HG02973 (cell line): ENCODE measurements at regions not wholly inside any gene's neighbourhood (a gene's known extent, or its start where the extent isn't known, plus 50 kb on each side); places are given as distances from the start of the nearest gene placed in this dataset.
A peak's percentile ranks its signal among the peaks of the same experiment; 100 is the strongest.

Source experiments
- ATAC-seq: cut with Tn5 transposase; IDR thresholded peaks from one replicate; pipeline ENCODE4 v1.9.1; 2021; ENCODE audit warnings: moderate library complexity; ENCODE audit not compliant: unreplicated experiment

GRCh38 chr2:143968360-143968759 is 551.6 kb downstream of the ZEB2 start:
- no peak for ATAC-seq

GRCh38 chr2:143965493-143966164 is 554.3 kb downstream of the ZEB2 start:
- ATAC-seq, result no peak

GRCh38 chr2:143964891-143965290 is 555.0 kb downstream of the ZEB2 start:
- no peak for ATAC-seq

GRCh38 chr2:143960177-143960576 is 559.7 kb downstream of the ZEB2 start:
- no peak for ATAC-seq

- ATAC-seq, result no peak
Measured at GRCh38 chr2:143957321-143957720, 562.6 kb downstream of the ZEB2 start.

- no peak for ATAC-seq
Measured at GRCh38 chr2:143955401-143956065, 564.4 kb downstream of the ZEB2 start.

- ATAC-seq, result no peak
Measured at GRCh38 chr2:143954844-143955243, 565.1 kb downstream of the ZEB2 start.

GRCh38 chr2:143954186-143954585 is 565.7 kb downstream of the ZEB2 start:
- no peak for ATAC-seq

GRCh38 chr2:143953451-143954030 is 566.4 kb downstream of the ZEB2 start:
- no peak for ATAC-seq

GRCh38 chr2:143952536-143952935 is 567.4 kb downstream of the ZEB2 start:
- no peak for ATAC-seq

- ATAC-seq, result no peak
Measured at GRCh38 chr2:143950704-143951103, 569.2 kb downstream of the ZEB2 start.

GRCh38 chr2:143949121-143949848 is 570.6 kb downstream of the ZEB2 start:
- peak; percentile 65 for ATAC-seq

- no peak for ATAC-seq
Measured at GRCh38 chr2:143948710-143949109, 571.2 kb downstream of the ZEB2 start.

GRCh38 chr2:143946436-143947391 is 573.2 kb downstream of the ZEB2 start:
- ATAC-seq, result no peak

GRCh38 chr2:143942486-143942885 is 577.4 kb downstream of the ZEB2 start:
- no peak for ATAC-seq

GRCh38 chr2:143940720-143941119 is 579.2 kb downstream of the ZEB2 start:
- no peak for ATAC-seq

GRCh38 chr2:143939626-143940330 is 580.1 kb downstream of the ZEB2 start:
- ATAC-seq, result no peak

- peak; percentile 23 for ATAC-seq
Measured at GRCh38 chr2:143937723-143938350, 582.1 kb downstream of the ZEB2 start.
